ENCODE measurements at regions not wholly inside any gene's neighbourhood (a gene's known extent, or its start where the extent isn't known, plus 50 kb on each side); places are given as distances from the start of the nearest gene placed in this dataset.

DNA sequence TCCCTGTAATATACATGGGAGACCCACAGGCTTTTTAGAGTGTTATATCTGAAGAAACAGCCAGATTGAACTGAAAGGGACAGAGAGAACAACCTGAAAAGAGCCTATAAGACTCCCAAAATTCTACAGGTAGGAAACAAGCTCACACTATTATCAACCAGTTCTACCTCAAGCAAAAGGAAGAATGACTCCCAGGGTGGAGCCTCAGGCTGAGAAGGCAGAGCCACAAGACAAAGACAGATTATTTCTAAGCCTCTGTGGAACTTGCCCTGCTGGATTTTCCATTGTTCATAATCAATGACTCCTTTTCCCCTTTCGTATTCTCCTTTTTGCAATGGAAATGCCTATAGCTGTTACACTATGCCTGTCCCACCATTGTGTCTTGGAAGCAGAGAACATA lies 95.1 kb upstream of the LMCD1 start:
- ATAC-seq, result no peak

More for the DNA sequence above, 95.1 kb upstream of the LMCD1 start:
- ChIA-PET CTCF (interaction anchor here (1.4 kb wide), 1 partner anchor 10 kb away, joined by 5 read pairs; no protein-coding TSS in a partner anchor), SMC1A (ENCODE audit: uncharacterized antibody, unreplicated experiment) (no interaction called here), RAD21 (ENCODE audit: unreplicated experiment) (no interaction called here), POLR2A (no interaction called here)
- H3K36me3 ChIP-seq (ENCODE audit: control insufficient read depth in 2 of 2, insufficient read depth in 2 of 2, low read length in 1 of 2), result no peaks in the 10 kb centered on the region
- no peak overlapping the region for H2AFZ ChIP-seq (ENCODE audit: control insufficient read depth, low read depth, low read length)
- no peaks in the 10 kb centered on the region for H4K20me1 ChIP-seq (ENCODE audit: control insufficient read depth, insufficient read depth)
- no peak overlapping the region for H3K4me3 ChIP-seq
- no peak overlapping the region for H3K27ac ChIP-seq (ENCODE audit: control insufficient read depth, insufficient read depth)
- intact Hi-C loops (cut with micrococcal nuclease; ENCODE audit: unreplicated experiment), result no loop called here
- no peak for FAIRE-seq
- BruUV-seq (replicated peaks), result no TSS peak
- H3K9me3 ChIP-seq (replicated peaks; ENCODE audit: control insufficient read depth, insufficient read depth, low read length), result no peaks in the 10 kb centered on the region
- no peaks in the 10 kb centered on the region for H3K4me1 ChIP-seq (ENCODE audit: control insufficient read depth, insufficient read depth, low read length)
- in situ Hi-C loops (cut with MboI), result no loop called here
- TF ChIP-seq NR2C1 (IDR thresholded peaks at IDR 0.05) (no peak), MEF2B (IDR thresholded peaks at IDR 0.05; ENCODE audit: partially characterized antibody, poor library complexity, severe bottlenecking) (no peak), NRF1 (conservative IDR thresholded peaks at IDR 0.05; ENCODE audit: low read depth, low read length) (no peak), ZNF207 (IDR thresholded peaks at IDR 0.05; ENCODE audit: borderline replicate concordance) (no peak), SRF (IDR thresholded peaks at IDR 0.05; ENCODE audit: low read depth in 2 of 2, low read length in 2 of 2) (no peak), YBX1 (IDR thresholded peaks at IDR 0.05) (no peak), BRCA1 (IDR thresholded peaks at IDR 0.05; ENCODE audit: low read depth, low read length) (no peak), CHD2 (IDR thresholded peaks at IDR 0.05; ENCODE audit: borderline replicate concordance, low read depth, low read length) (no peak), WRNIP1 (IDR thresholded peaks at IDR 0.05; ENCODE audit: borderline replicate concordance, low read depth, low read length) (no peak), IKZF1 (conservative IDR thresholded peaks at IDR 0.05) (no peak), PML (IDR thresholded peaks at IDR 0.05; ENCODE audit: low read length) (no peak), MYB (IDR thresholded peaks at IDR 0.05; ENCODE audit: borderline replicate concordance, low read depth, low read length) (no peak), DPF2 (IDR thresholded peaks at IDR 0.05) (no peak), ZSCAN29 (IDR thresholded peaks at IDR 0.05) (no peak), NR2F1 (conservative IDR thresholded peaks at IDR 0.05) (no peak), TBL1XR1 (IDR thresholded peaks at IDR 0.05; ENCODE audit: low read depth, low read length) (no peak)
- TF ChIP-seq, protein P1, sequence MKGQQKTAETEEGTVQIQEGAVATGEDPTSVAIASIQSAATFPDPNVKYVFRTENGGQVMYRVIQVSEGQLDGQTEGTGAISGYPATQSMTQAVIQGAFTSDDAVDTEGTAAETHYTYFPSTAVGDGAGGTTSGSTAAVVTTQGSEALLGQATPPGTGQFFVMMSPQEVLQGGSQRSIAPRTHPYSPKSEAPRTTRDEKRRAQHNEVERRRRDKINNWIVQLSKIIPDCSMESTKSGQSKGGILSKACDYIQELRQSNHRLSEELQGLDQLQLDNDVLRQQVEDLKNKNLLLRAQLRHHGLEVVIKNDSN (IDR thresholded peaks at IDR 0.05; ENCODE audit: borderline replicate concordance, extremely low read length, insufficient read depth, low read depth, low read length), result no peak
- TF ChIP-seq, protein P2, sequence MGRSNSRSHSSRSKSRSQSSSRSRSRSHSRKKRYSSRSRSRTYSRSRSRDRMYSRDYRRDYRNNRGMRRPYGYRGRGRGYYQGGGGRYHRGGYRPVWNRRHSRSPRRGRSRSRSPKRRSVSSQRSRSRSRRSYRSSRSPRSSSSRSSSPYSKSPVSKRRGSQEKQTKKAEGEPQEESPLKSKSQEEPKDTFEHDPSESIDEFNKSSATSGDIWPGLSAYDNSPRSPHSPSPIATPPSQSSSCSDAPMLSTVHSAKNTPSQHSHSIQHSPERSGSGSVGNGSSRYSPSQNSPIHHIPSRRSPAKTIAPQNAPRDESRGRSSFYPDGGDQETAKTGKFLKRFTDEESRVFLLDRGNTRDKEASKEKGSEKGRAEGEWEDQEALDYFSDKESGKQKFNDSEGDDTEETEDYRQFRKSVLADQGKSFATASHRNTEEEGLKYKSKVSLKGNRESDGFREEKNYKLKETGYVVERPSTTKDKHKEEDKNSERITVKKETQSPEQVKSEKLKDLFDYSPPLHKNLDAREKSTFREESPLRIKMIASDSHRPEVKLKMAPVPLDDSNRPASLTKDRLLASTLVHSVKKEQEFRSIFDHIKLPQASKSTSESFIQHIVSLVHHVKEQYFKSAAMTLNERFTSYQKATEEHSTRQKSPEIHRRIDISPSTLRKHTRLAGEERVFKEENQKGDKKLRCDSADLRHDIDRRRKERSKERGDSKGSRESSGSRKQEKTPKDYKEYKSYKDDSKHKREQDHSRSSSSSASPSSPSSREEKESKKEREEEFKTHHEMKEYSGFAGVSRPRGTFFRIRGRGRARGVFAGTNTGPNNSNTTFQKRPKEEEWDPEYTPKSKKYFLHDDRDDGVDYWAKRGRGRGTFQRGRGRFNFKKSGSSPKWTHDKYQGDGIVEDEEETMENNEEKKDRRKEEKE (IDR thresholded peaks at IDR 0.05), result no peak
- TF ChIP-seq, protein P3, sequence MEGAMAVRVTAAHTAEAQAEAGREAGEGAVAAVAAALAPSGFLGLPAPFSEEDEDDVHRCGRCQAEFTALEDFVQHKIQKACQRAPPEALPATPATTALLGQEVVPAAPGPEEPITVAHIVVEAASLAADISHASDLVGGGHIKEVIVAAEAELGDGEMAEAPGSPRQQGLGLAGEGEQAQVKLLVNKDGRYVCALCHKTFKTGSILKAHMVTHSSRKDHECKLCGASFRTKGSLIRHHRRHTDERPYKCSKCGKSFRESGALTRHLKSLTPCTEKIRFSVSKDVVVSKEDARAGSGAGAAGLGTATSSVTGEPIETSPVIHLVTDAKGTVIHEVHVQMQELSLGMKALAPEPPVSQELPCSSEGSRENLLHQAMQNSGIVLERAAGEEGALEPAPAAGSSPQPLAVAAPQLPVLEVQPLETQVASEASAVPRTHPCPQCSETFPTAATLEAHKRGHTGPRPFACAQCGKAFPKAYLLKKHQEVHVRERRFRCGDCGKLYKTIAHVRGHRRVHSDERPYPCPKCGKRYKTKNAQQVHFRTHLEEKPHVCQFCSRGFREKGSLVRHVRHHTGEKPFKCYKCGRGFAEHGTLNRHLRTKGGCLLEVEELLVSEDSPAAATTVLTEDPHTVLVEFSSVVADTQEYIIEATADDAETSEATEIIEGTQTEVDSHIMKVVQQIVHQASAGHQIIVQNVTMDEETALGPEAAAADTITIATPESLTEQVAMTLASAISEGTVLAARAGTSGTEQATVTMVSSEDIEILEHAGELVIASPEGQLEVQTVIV (IDR thresholded peaks at IDR 0.05; ENCODE audit: borderline replicate concordance, partially characterized antibody), result no peak
- TF ChIP-seq, protein P4, sequence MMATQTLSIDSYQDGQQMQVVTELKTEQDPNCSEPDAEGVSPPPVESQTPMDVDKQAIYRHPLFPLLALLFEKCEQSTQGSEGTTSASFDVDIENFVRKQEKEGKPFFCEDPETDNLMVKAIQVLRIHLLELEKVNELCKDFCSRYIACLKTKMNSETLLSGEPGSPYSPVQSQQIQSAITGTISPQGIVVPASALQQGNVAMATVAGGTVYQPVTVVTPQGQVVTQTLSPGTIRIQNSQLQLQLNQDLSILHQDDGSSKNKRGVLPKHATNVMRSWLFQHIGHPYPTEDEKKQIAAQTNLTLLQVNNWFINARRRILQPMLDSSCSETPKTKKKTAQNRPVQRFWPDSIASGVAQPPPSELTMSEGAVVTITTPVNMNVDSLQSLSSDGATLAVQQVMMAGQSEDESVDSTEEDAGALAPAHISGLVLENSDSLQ (IDR thresholded peaks at IDR 0.05), result no peak
- 0% methylated on average over 1 of the region's 1 CpG for WGBS (ENCODE audit: insufficient coverage, insufficient replicate concordance, low lambda C conversion rate, missing lambda C conversion rate)
- H3K27me3 ChIP-seq (replicated peaks in 1 of 2; ENCODE audit: control insufficient read depth in 2 of 2, insufficient read depth in 2 of 2, low read length in 1 of 2), result no peaks in the 10 kb centered on the region; a peak in 1 of 4 replicates
- no peak for DNase-seq (ENCODE audit: low read depth, low spot score)
- no peaks in the 10 kb centered on the region for H3K79me2 ChIP-seq (ENCODE audit: control insufficient read depth, insufficient read depth, low read length)
- no peak overlapping the region for H3K9ac ChIP-seq (ENCODE audit: control insufficient read depth, insufficient read depth, low read length)
- H3K4me2 ChIP-seq (ENCODE audit: control insufficient read depth, insufficient read depth), result no peak overlapping the region
